Naive thymus-derived CD4-positive, alpha-beta T cell (primary cell): ENCODE measurements at regions not wholly inside any gene's neighbourhood (a gene's known extent, or its start where the extent isn't known, plus 50 kb on each side); places are given as distances from the start of the nearest gene placed in this dataset.

ENCODE experiments used
- ATAC-seq: fragments of 150-1000 bp; cut with Tn5 transposase; 2 replicates; pipeline ENCODE4 v1.10.0; 2021; ENCODE audit warnings: mild to moderate bottlenecking, moderate library complexity
- CTCF ChIA-PET: fragments of 350-600 bp; sonication (Branson Sonifier 250); formaldehyde crosslinking; loops from one replicate; lab custom pipeline; 2021; ENCODE audit warnings: antibody characterized with exemption; lab: Charles Lee
- POLR2A ChIA-PET: fragments of 350-600 bp; sonication (Branson Sonifier 250); formaldehyde crosslinking; loops from one replicate; lab custom pipeline; 2021; ENCODE audit warnings: antibody characterized with exemption, inconsistent platforms; lab: Charles Lee
- DNase-seq, 9 donors: peaks; one replicate each; pipeline versions ENCODE4 v3.0.0 to v3.0.0-alpha.2; 2020 to 2022; ENCODE audit warnings: mixed read lengths in 1 of 9
- H3K27ac ChIP-seq: one replicate; pipeline ENCODE4 v1.7.0; 2013; ENCODE audit warnings: mild to moderate bottlenecking, low read depth, low read length, moderate library complexity
- H3K27me3 ChIP-seq, 2 donors: one replicate each; pipeline ENCODE4 v1.7.0; 2013; ENCODE audit warnings: low read length in 2 of 2, mild to moderate bottlenecking in 2 of 2, moderate library complexity in 2 of 2; ENCODE audit not compliant: control insufficient read depth in 2 of 2, insufficient read depth in 2 of 2
- H3K36me3 ChIP-seq, 3 experiments: 1 replicate in 2 of 3; 2 replicates in 1 of 3; pipeline ENCODE4 v1.7.0; 2013; ENCODE audit warnings: low read length in 3 of 3, mild to moderate bottlenecking in 3 of 3, moderate library complexity in 1 of 3; ENCODE audit not compliant: insufficient read depth in 3 of 3, control insufficient read depth in 2 of 3
- H3K4me1 ChIP-seq, 2 donors: one replicate each; pipeline ENCODE4 v1.7.0; 2013; ENCODE audit warnings: low read length in 2 of 2, mild to moderate bottlenecking in 2 of 2, moderate library complexity in 1 of 2; ENCODE audit not compliant: control insufficient read depth in 2 of 2, insufficient read depth in 2 of 2
- H3K4me3 ChIP-seq: 2 replicates; pipeline ENCODE4 v1.7.0; 2013; ENCODE audit warnings: mild to moderate bottlenecking, low read length
- H3K9me3 ChIP-seq, 3 experiments: 1 replicate in 2 of 3; 2 replicates in 1 of 3; pipeline ENCODE4 v1.7.0; 2013; ENCODE audit warnings: low read length in 3 of 3; ENCODE audit not compliant: control insufficient read depth in 2 of 3
- H3K27ac Mint-ChIP-seq, 9 donors: one replicate each; pipeline ENCODE4 v1.8.0; 2020 to 2022; ENCODE audit warnings: mixed read lengths in 9 of 9, mild to moderate bottlenecking in 8 of 9, moderate library complexity in 5 of 9, inconsistent platforms in 2 of 9
- H3K27me3 Mint-ChIP-seq, 5 donors: one replicate each; pipeline ENCODE4 v1.8.0; 2021 to 2022; ENCODE audit warnings: mixed read lengths in 5 of 5, mild to moderate bottlenecking in 1 of 5
- H3K36me3 Mint-ChIP-seq, 5 donors: one replicate each; pipeline ENCODE4 v1.8.0; 2020 to 2022; ENCODE audit warnings: mixed read lengths in 5 of 5, mild to moderate bottlenecking in 3 of 5, inconsistent platforms in 1 of 5
- H3K4me1 Mint-ChIP-seq, 7 donors: one replicate each; pipeline ENCODE4 v1.8.0; 2020 to 2022; ENCODE audit warnings: mixed read lengths in 7 of 7, mild to moderate bottlenecking in 3 of 7, inconsistent platforms in 1 of 7
- H3K4me3 Mint-ChIP-seq, 10 donors: one replicate each; pipeline ENCODE4 v1.8.0; 2020 to 2022; ENCODE audit warnings: mild to moderate bottlenecking in 10 of 10, mixed read lengths in 10 of 10, moderate library complexity in 6 of 10, inconsistent platforms in 2 of 10
- H3K9me3 Mint-ChIP-seq, 11 donors: one replicate each; pipeline ENCODE4 v1.8.0; 2020 to 2022; ENCODE audit warnings: mixed read lengths in 11 of 11, mild to moderate bottlenecking in 4 of 11, inconsistent platforms in 1 of 11, moderate library complexity in 1 of 11
- intact Hi-C, 2 donors: fragments of 100-400 bp; cut with micrococcal nuclease; formaldehyde crosslinking; loops; one replicate each; pipeline ENCODE4 v1.15.1; 2023

DNA sequence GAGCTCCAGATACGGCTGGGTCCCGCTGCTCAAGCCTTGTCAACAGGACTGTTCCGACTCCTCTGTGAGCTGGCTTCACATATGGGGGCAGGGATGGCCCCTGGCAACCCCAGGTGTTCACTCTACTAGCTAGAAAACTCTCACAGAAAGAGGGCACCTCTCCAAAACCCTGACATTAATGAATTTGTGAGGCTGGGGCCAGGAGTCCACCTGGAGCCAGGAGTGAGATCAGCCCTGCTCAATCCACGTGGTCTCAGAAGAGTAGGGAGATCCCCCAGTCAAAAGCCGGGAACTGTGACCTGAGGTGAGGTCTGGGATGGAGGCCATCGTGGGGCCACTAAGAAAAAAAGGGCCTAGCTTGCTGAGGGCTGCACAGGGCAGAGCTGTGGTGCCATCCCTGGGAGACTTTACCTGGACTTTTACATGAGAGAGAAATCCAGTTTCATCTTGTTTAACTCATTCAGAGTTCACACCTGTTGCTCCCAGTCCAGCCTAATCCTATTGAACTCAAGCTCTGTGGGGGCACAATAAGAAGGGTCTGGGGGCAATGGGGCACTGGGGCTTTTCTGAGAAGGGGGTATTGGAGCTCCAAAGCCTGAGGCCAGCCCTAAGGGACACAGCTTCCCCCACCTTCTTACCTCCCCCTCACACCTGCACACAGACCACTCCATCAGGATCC is 144.3 kb upstream of the MLN start:
- ChIA-PET POLR2A (no interaction called here), CTCF (interaction anchor here (0.6 kb wide), 1 partner anchor 201 kb away, joined by 3 read pairs; no protein-coding TSS in a partner anchor)
- Histone ChIP-seq H3K36me3 (no peaks in the 10 kb centered on the region), H3K27me3 (no peaks in the 10 kb centered on the region), H3K27ac (no peak overlapping the region), H3K4me3 (no peak overlapping the region), H3K4me1 (no peaks in the 10 kb centered on the region), H3K9me3 (no peaks in the 10 kb centered on the region)
- intact Hi-C loops, result no loop called here
- Mint-ChIP-seq H3K4me3 (no peak overlapping the region), H3K27me3 (peaks cover 0 to 6% (median 0%) of the 10 kb centered on the region in 5 donors), H3K9me3 (no peaks in the 10 kb centered on the region), H3K36me3 (no peaks in the 10 kb centered on the region), H3K4me1 (peaks cover 0 to 5% (median 0%) of the 10 kb centered on the region in 7 donors), H3K27ac (no peak overlapping the region)
- DNase-seq (no peak), ATAC-seq (no peak)

DNA sequence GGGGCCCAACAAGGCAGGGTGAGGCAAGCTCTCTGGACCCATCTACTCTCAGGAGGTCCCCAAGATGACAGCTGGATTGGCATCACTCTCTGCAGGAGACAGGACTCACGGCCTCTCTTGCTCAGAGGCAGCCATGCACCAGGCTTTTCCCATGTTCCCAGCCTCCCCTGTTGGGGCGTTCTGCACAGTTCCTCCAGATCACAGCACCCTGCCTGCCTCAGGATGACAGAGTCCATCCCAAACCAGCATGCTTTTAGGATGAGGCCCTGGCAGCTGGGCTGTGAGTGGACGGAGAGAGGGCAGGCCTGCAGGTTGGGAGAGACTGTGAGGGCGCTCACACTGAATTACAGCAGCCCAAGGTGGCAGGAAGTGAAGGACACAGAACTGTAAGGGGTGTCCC is 143.2 kb upstream of the MLN start:
- H3K36me3 Mint-ChIP-seq, result no peaks in the 10 kb centered on the region
- DNase-seq (no peak), ATAC-seq (no peak)
- no peak overlapping the region for H3K27ac Mint-ChIP-seq
- H3K27me3 Mint-ChIP-seq, result peaks cover 0 to 6% (median 0%) of the 10 kb centered on the region in 5 donors
- no peaks in the 10 kb centered on the region for H3K36me3 ChIP-seq
- no peaks in the 10 kb centered on the region for H3K9me3 Mint-ChIP-seq
- POLR2A ChIA-PET, result no interaction called here
- no peaks in the 10 kb centered on the region for H3K4me1 ChIP-seq
- H3K27ac ChIP-seq, result no peak overlapping the region
- no peak overlapping the region for H3K4me3 Mint-ChIP-seq
- intact Hi-C loops, result no loop called here
- CTCF ChIA-PET, result no interaction called here
- no peak overlapping the region for H3K4me3 ChIP-seq
- H3K27me3 ChIP-seq, result no peaks in the 10 kb centered on the region
- peaks cover 0 to 5% (median 0%) of the 10 kb centered on the region in 7 donors for H3K4me1 Mint-ChIP-seq
- H3K9me3 ChIP-seq, result no peaks in the 10 kb centered on the region

DNA sequence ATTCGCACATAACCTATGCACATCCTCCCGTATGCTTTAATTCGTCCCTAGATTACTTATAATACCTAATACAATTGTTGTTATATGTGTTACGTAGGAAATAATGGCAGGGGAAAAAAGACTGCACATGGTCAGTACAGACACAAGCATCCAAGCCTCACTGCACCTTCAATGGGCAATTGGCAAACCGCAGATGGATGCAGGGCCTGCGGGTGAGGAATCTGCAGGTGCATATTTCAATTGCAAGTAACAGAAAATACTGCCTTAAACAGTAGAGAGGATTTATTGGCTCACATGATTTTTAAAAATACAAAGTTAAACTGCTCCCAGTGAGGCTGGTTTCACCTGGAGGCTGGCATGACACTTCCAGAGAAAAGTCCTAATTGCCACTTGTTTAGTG is 142.1 kb upstream of the MLN start:
- Histone ChIP-seq H3K27ac (no peak overlapping the region), H3K9me3 (no peaks in the 10 kb centered on the region), H3K4me1 (no peaks in the 10 kb centered on the region), H3K36me3 (no peaks in the 10 kb centered on the region), H3K27me3 (no peaks in the 10 kb centered on the region), H3K4me3 (no peak overlapping the region)
- ChIA-PET CTCF (no interaction called here), POLR2A (no interaction called here)
- Mint-ChIP-seq H3K4me3 (no peak overlapping the region), H3K27me3 (peaks cover 0 to 10% (median 0%) of the 10 kb centered on the region in 5 donors), H3K4me1 (peaks cover 0 to 5% (median 0%) of the 10 kb centered on the region in 7 donors), H3K27ac (no peak overlapping the region), H3K36me3 (no peaks in the 10 kb centered on the region), H3K9me3 (peaks cover 0 to 1% (median 0%) of the 10 kb centered on the region in 11 donors)
- no peak for DNase-seq
- intact Hi-C loops, result no loop called here
- ATAC-seq, result no peak

DNA sequence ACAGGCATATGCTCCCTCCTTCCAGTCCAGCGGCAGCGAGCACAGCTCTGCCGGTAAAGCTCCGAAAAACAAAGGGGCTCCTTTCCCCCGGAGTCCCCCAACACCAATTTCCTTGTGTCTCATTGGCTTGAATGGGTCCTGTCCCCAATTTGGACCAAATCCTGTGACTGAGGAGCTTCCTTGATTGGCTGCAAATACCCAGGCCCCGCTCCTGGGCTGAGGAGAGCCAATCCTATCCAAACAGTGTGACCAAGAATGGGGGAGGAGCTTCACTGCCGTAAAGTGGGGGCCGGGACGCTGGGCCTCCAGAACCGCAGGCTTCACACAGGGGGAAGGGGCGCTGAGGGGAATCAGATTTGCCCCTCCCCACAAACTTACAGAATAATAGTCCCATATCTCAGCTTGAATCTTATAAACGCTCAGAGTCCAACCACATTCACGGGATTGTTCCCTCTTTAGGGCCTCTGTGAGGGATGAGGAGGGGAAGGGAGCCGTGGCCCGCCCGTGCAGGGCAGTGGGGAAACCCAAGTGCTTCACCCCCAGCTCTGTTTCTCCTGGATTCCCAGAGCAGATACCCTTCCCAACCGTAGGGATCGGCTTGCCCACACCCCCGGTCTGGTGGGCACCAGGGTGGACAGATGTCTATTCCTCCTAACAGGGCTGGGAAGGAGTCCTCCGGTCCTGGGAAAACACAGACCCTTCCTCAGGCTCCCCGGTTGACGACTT is 141.0 kb upstream of the MLN start:
- CTCF ChIA-PET, result no interaction called here
- no peak overlapping the region for H3K4me3 Mint-ChIP-seq
- no peaks in the 10 kb centered on the region for H3K36me3 ChIP-seq
- peaks cover 0 to 10% (median 0%) of the 10 kb centered on the region in 5 donors for H3K27me3 Mint-ChIP-seq
- intact Hi-C loops, result no loop called here
- POLR2A ChIA-PET, result interaction anchor here (0.6 kb wide), 1 partner anchor 149 kb away, joined by 5 read pairs; no protein-coding TSS in a partner anchor
- H3K27ac ChIP-seq, result no peak overlapping the region
- H3K9me3 Mint-ChIP-seq, result peaks cover 0 to 1% (median 0%) of the 10 kb centered on the region in 11 donors
- no peaks in the 10 kb centered on the region for H3K9me3 ChIP-seq
- H3K4me1 Mint-ChIP-seq, result peaks cover 0 to 4% (median 0%) of the 10 kb centered on the region in 7 donors
- H3K4me1 ChIP-seq, result no peaks in the 10 kb centered on the region
- DNase-seq, result no peak
- H3K36me3 Mint-ChIP-seq, result no peaks in the 10 kb centered on the region
- ATAC-seq, result no peak
- H3K27me3 ChIP-seq, result no peaks in the 10 kb centered on the region
- H3K27ac Mint-ChIP-seq, result no peak overlapping the region
- no peak overlapping the region for H3K4me3 ChIP-seq

DNA sequence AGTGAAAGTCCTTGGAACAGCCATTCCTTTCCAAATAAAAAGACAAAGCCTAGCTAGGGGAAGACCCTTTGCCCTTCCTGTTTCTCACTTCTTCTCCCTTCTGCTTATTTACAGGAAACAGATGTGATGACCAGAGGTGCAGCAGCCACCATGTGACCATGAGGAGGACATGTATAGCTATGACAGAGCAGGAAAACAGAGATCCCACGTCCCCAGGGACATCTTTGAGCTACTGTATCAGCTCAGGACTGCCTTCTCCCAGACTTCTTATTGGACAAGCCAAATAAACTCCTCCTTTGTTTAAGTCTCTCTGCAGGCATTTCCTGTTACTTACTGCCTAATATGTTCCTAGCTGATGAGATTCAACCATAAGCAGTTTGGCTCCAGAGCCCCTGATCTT is 133.1 kb upstream of the MLN start:
- ChIA-PET POLR2A (no interaction called here), CTCF (interaction anchor here (0.6 to 1.0 kb wide), 2 partner anchors 53 to 167 kb away, joined by 3 read pairs; no protein-coding TSS in a partner anchor)
- Histone ChIP-seq H3K4me3 (no peak overlapping the region), H3K4me1 (no peaks in the 10 kb centered on the region), H3K27me3 (no peaks in the 10 kb centered on the region), H3K9me3 (no peaks in the 10 kb centered on the region), H3K27ac (no peak overlapping the region), H3K36me3 (no peaks in the 10 kb centered on the region)
- no peaks in the 10 kb centered on the region for H3K36me3 Mint-ChIP-seq
- peaks cover 0 to 10% (median 0%) of the 10 kb centered on the region in 7 donors for H3K4me1 Mint-ChIP-seq
- H3K9me3 Mint-ChIP-seq, result peaks cover 0 to 1% (median 0%) of the 10 kb centered on the region in 11 donors
- no peak overlapping the region for H3K4me3 Mint-ChIP-seq
- H3K27me3 Mint-ChIP-seq, result peaks cover 0 to 35% (median 0%) of the 10 kb centered on the region in 5 donors
- no peak for ATAC-seq
- intact Hi-C loops, result no loop called here
- DNase-seq, result no peak
- H3K27ac Mint-ChIP-seq, result no peak overlapping the region

DNA sequence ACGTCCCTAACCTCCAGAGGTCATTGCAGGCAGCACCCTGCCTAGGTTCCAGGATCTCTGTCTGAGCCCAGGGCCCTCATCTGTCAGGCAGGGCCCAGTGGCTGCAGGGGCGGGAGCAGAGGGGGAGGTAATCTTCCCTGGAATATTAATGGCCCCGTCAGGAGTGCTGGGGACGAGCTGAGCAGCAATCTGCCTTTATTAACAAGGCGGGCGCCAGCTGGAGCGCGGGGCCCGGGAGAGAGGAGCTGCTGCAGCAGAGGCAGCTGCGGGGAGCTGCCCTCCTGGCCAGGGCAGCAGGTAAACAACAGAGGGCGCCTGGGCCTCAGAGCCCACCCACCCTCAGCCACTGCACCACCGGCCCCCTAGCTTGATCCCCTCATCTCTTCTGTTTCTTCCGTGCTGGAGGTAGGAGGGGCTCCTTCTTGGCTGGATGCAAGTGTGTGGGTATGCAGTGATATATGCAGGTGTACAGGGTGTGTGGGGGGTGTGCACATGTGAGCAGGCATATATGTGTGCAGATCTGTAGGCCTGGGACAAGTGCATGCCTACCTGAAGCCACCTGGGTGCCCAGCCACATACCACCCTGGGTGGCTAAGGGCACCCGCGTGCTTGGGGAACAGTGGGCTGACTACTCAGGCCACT is 131.8 kb upstream of the MLN start:
- Histone ChIP-seq H3K4me1 (no peaks in the 10 kb centered on the region), H3K27me3 (no peaks in the 10 kb centered on the region), H3K4me3 (no peak overlapping the region), H3K9me3 (no peaks in the 10 kb centered on the region), H3K27ac (no peak overlapping the region), H3K36me3 (no peaks in the 10 kb centered on the region)
- intact Hi-C loops, result no loop called here
- Mint-ChIP-seq H3K4me1 (peaks cover 0 to 10% (median 0%) of the 10 kb centered on the region in 7 donors), H3K4me3 (no peak overlapping the region), H3K27ac (no peak overlapping the region), H3K36me3 (no peaks in the 10 kb centered on the region), H3K9me3 (no peaks in the 10 kb centered on the region), H3K27me3 (peaks cover 0 to 37% (median 0%) of the 10 kb centered on the region in 5 donors)
- CTCF ChIA-PET, result no interaction called here
- DNase-seq, result no peak
- POLR2A ChIA-PET, result no interaction called here
- no peak for ATAC-seq
